B cell (primary cell): ENCODE measurements at regions not wholly inside any gene's neighbourhood (a gene's known extent, or its start where the extent isn't known, plus 50 kb on each side); places are given as distances from the start of the nearest gene placed in this dataset.

Experiments
- ATAC-seq: fragments of 200-7000 bp; cut with Tn5 transposase; one replicate; pipeline ENCODE4 v1.10.0; 2021; ENCODE audit warnings: low read depth, mild to moderate bottlenecking, moderate number of reproducible peaks, moderate library complexity
- CTCF ChIA-PET: fragments of 350-600 bp; sonication (Branson Sonifier 250); formaldehyde crosslinking; loops from one replicate; lab custom pipeline; 2021; ENCODE audit warnings: antibody characterized with exemption, inconsistent platforms; lab: Charles Lee
- POLR2A ChIA-PET: fragments of 350-600 bp; sonication (Branson Sonifier 250); formaldehyde crosslinking; loops from one replicate; lab custom pipeline; 2021; ENCODE audit warnings: antibody characterized with exemption; lab: Charles Lee
- DNase-seq: peaks from one replicate; pipeline ENCODE4 v3.0.0; 2013
- H2AFZ ChIP-seq: 2 replicates; pipeline ENCODE4 v1.6.1; 2012; ENCODE audit warnings: mild to moderate bottlenecking, low read depth, low read length; ENCODE audit not compliant: insufficient read depth, poor library complexity, severe bottlenecking
- H3K27ac ChIP-seq, 2 donors: 1 replicate in 1 of 2; 2 replicates in 1 of 2; pipeline ENCODE4 v1.5.1; 2012 to 2013; ENCODE audit warnings: low read length in 2 of 2, mild to moderate bottlenecking in 2 of 2, moderate library complexity in 1 of 2
- H3K27me3 ChIP-seq, 4 experiments: fragments of 200-600 bp in 1 of 4; sonication (generic) in 1 of 4; replicated peaks in 1 of 4; 1 replicate in 2 of 4; 2 replicates in 2 of 4; pipeline versions ENCODE4 v1.6.1 to v1.7.0; 2013 to 2016; ENCODE audit warnings: low read length in 3 of 4, mild to moderate bottlenecking in 2 of 4, mixed read lengths in 1 of 4, moderate library complexity in 1 of 4; ENCODE audit not compliant: insufficient read depth in 4 of 4, control insufficient read depth in 3 of 4; ENCODE audit errors: control extremely low read depth in 1 of 4
- H3K36me3 ChIP-seq, 2 experiments: replicated peaks in 1 of 2; 1 replicate in 1 of 2; 2 replicates in 1 of 2; pipeline versions ENCODE4 v1.6.1 to v1.7.1; 2013; ENCODE audit warnings: low read length in 1 of 2; ENCODE audit not compliant: insufficient read depth in 2 of 2, control insufficient read depth in 1 of 2; ENCODE audit errors: control extremely low read depth in 1 of 2, extremely low read depth in 1 of 2
- H3K4me1 ChIP-seq, 2 donors: fragments of 200-600 bp in 1 of 2; sonication (generic) in 1 of 2; 1 replicate in 1 of 2; 2 replicates in 1 of 2; pipeline versions ENCODE4 v1.5.1 to v1.6.1; 2013 to 2017; ENCODE audit warnings: low read length in 2 of 2; ENCODE audit not compliant: control insufficient read depth in 2 of 2, insufficient read depth in 2 of 2
- H3K4me2 ChIP-seq: replicated peaks from 2 replicates; pipeline ENCODE3; 2012; ENCODE audit warnings: mild to moderate bottlenecking, low read depth, low read length; ENCODE audit not compliant: poor library complexity, severe bottlenecking
- H3K4me3 ChIP-seq, 5 experiments: fragments of 200-600 bp in 1 of 5; sonication (generic) in 1 of 5; 1 replicate in 3 of 5; 2 replicates in 2 of 5; pipeline versions ENCODE4 v1.5.1 to v1.7.0; 2011 to 2016; ENCODE audit warnings: low read length in 4 of 5, mild to moderate bottlenecking in 4 of 5, low read depth in 2 of 5, control low read depth in 1 of 5, moderate library complexity in 1 of 5; ENCODE audit not compliant: insufficient read depth in 1 of 5; ENCODE audit errors: control extremely low read depth in 1 of 5, extremely low read depth in 1 of 5
- H3K79me2 ChIP-seq: fragments of 200-600 bp; sonication (generic); one replicate; pipeline ENCODE4 v1.6.0; 2016; ENCODE audit warnings: low read length; ENCODE audit not compliant: control insufficient read depth, insufficient read depth
- H3K9ac ChIP-seq: fragments of 200-600 bp; sonication (generic); 2 replicates; pipeline ENCODE4 v1.6.1; 2017; ENCODE audit warnings: mild to moderate bottlenecking, low read length, moderate library complexity
- H3K9me3 ChIP-seq, 3 donors: one replicate each; pipeline versions ENCODE4 v1.6.1 to v1.7.1; 2013; ENCODE audit warnings: low read length in 2 of 3; ENCODE audit not compliant: control insufficient read depth in 2 of 3, insufficient read depth in 1 of 3; ENCODE audit errors: control extremely low read depth in 1 of 3
- H4K20me1 ChIP-seq: 2 replicates; pipeline ENCODE4 v1.6.0; 2012; ENCODE audit warnings: mild to moderate bottlenecking, low read length; ENCODE audit not compliant: insufficient read depth, control insufficient read depth, poor library complexity, severe bottlenecking
- H3K27ac Mint-ChIP-seq: one replicate; pipeline ENCODE4 v1.8.0; 2021; ENCODE audit warnings: mixed read lengths
- H3K27me3 Mint-ChIP-seq: one replicate; pipeline ENCODE4 v1.8.0; 2021; ENCODE audit warnings: mixed read lengths
- H3K4me1 Mint-ChIP-seq: one replicate; pipeline ENCODE4 v1.8.0; 2021; ENCODE audit warnings: mixed read lengths
- H3K4me3 Mint-ChIP-seq: one replicate; pipeline ENCODE4 v1.8.0; 2021; ENCODE audit warnings: mixed read lengths
- H3K9me3 Mint-ChIP-seq: one replicate; pipeline ENCODE4 v1.8.0; 2022; ENCODE audit warnings: mixed read lengths; ENCODE audit not compliant: insufficient read depth
- EZH2 ChIP-seq: IDR thresholded peaks from 2 replicates; pipeline ENCODE4 v1.6.1; 2012; ENCODE audit warnings: borderline replicate concordance, low read depth, mild to moderate bottlenecking, moderate library complexity, low read length; ENCODE audit not compliant: insufficient read depth, poor library complexity, severe bottlenecking
- intact Hi-C: fragments of 100-400 bp; cut with micrococcal nuclease; formaldehyde crosslinking; loops from one replicate; pipeline ENCODE4 v1.10.0; 2022
- TF ChIP-seq, protein P1 (sequence below): fragments of 200-600 bp; IDR thresholded peaks from one replicate; pipeline ENCODE4 v1.8.0; 2022; ENCODE audit warnings: antibody characterized with exemption, mild to moderate bottlenecking

DNA sequence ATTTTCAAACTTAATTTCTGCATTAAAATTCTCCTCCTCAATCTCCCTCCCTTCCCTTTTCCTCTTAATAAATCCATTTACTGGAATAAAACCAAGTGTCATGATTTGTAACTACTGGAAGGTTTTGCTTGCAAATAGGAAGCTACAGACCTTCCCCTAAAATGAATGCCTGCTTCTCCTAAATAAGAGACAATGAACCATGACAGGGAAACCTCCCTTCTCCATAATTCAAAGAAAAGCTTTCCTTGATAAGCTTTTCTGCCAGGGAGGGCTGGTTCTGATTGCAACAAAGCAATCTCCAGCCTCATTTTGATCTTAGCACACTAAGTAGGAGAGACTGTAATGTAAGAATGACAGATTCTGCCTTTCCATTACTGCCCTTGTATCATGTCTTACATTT is 111.0 kb upstream of the CDH20 start:
- intact Hi-C loops, result no loop called here
- Mint-ChIP-seq H3K27ac (no peak overlapping the region), H3K27me3 (no peaks in the 10 kb centered on the region), H3K4me1 (no peaks in the 10 kb centered on the region), H3K4me3 (no peak overlapping the region), H3K9me3 (peaks cover 2% of the 10 kb centered on the region)
- no peaks in the 10 kb centered on the region for H3K36me3 ChIP-seq
- no peaks in the 10 kb centered on the region for H3K9me3 ChIP-seq
- H3K79me2 ChIP-seq, result no peaks in the 10 kb centered on the region
- ChIA-PET POLR2A (no interaction called here), CTCF (no interaction called here)
- H3K27ac ChIP-seq, result no peak overlapping the region
- H3K27me3 ChIP-seq, result no peaks in the 10 kb centered on the region
- H4K20me1 ChIP-seq, result no peaks in the 10 kb centered on the region
- no peak overlapping the region for H3K9ac ChIP-seq
- DNase-seq (no peak), ATAC-seq (no peak)
- no peak overlapping the region for H3K4me2 ChIP-seq
- TF ChIP-seq, protein P1, sequence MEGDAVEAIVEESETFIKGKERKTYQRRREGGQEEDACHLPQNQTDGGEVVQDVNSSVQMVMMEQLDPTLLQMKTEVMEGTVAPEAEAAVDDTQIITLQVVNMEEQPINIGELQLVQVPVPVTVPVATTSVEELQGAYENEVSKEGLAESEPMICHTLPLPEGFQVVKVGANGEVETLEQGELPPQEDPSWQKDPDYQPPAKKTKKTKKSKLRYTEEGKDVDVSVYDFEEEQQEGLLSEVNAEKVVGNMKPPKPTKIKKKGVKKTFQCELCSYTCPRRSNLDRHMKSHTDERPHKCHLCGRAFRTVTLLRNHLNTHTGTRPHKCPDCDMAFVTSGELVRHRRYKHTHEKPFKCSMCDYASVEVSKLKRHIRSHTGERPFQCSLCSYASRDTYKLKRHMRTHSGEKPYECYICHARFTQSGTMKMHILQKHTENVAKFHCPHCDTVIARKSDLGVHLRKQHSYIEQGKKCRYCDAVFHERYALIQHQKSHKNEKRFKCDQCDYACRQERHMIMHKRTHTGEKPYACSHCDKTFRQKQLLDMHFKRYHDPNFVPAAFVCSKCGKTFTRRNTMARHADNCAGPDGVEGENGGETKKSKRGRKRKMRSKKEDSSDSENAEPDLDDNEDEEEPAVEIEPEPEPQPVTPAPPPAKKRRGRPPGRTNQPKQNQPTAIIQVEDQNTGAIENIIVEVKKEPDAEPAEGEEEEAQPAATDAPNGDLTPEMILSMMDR, result no peak
- no peak for TF ChIP-seq EZH2
- H3K4me3 ChIP-seq, result no peak overlapping the region
- H2AFZ ChIP-seq, result no peak overlapping the region
- H3K4me1 ChIP-seq, result no peaks in the 10 kb centered on the region

DNA sequence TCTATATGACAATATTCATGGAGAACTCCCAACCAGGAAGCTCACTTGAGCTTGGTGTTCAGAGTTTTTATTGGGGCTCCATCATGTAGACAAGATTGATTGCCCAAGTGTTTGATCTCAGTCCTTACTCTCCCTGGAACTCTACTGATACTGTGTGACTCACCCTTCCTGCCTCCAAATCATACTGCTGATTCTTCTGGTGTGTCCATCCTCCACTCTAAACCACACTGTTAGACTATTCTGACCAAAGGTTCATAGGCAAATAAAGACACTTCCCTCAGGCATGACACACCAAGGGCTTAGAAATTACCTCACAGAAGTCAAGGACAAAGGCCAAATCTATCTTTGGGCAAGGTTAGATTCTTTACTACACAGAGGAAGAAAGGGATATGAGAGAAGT is 107.9 kb upstream of the CDH20 start:
- H4K20me1 ChIP-seq, result no peaks in the 10 kb centered on the region
- H3K9me3 Mint-ChIP-seq, result peaks cover 2% of the 10 kb centered on the region
- H3K4me1 Mint-ChIP-seq, result no peaks in the 10 kb centered on the region
- no peak overlapping the region for H3K4me2 ChIP-seq
- no peaks in the 10 kb centered on the region for H3K27me3 ChIP-seq
- H3K9ac ChIP-seq, result no peak overlapping the region
- no peaks in the 10 kb centered on the region for H3K27me3 Mint-ChIP-seq
- H3K9me3 ChIP-seq, result no peaks in the 10 kb centered on the region
- no peak overlapping the region for H3K4me3 ChIP-seq
- TF ChIP-seq, protein P1, result no peak
- TF ChIP-seq EZH2, result no peak
- ATAC-seq, result no peak
- ChIA-PET POLR2A (no interaction called here), CTCF (no interaction called here)
- no peak overlapping the region for H2AFZ ChIP-seq
- H3K4me3 Mint-ChIP-seq, result no peak overlapping the region
- H3K4me1 ChIP-seq, result no peaks in the 10 kb centered on the region
- H3K27ac Mint-ChIP-seq, result no peak overlapping the region
- no peak overlapping the region for H3K27ac ChIP-seq
- no peak for DNase-seq
- intact Hi-C loops, result no loop called here
- H3K79me2 ChIP-seq, result no peaks in the 10 kb centered on the region
- H3K36me3 ChIP-seq, result no peaks in the 10 kb centered on the region
